GM12875 (cell line): ENCODE measurements at regions not wholly inside any gene's neighbourhood (a gene's known extent, or its start where the extent isn't known, plus 50 kb on each side); places are given as distances from the start of the nearest gene placed in this dataset.

Experiments
- H3K4me3 ChIP-seq: one replicate; pipeline ENCODE4 v1.5.1; 2011; ENCODE audit warnings: low read depth, low read length, control low read depth
- CTCF ChIP-seq: IDR thresholded peaks from 2 replicates; pipeline ENCODE4 v1.5.1; 2011; ENCODE audit warnings: low read depth, mild to moderate bottlenecking, control low read depth, inconsistent platforms, low read length, moderate library complexity, borderline replicate concordance; ENCODE audit not compliant: insufficient read depth

GRCh38 chr1:199687321-199687720 lies 340.2 kb upstream of the NR5A2 start:
- no peak for TF ChIP-seq CTCF
- H3K4me3 ChIP-seq: no peak overlapping the region

- TF ChIP-seq CTCF: no peak
Measured at GRCh38 chr1:199688133-199688676, 339.3 kb upstream of the NR5A2 start.

GRCh38 chr1:199688774-199689173 lies 338.7 kb upstream of the NR5A2 start:
- H3K4me3 ChIP-seq: no peak overlapping the region
- no peak for TF ChIP-seq CTCF

More at GRCh38 chr1:199688133-199688676, 339.3 kb upstream of the NR5A2 start:
- no peak overlapping the region for H3K4me3 ChIP-seq

GRCh38 chr1:199690496-199690895 lies 337.0 kb upstream of the NR5A2 start:
- TF ChIP-seq CTCF: no peak
- H3K4me3 ChIP-seq: no peak overlapping the region

- H3K4me3 ChIP-seq: no peak overlapping the region
- no peak for TF ChIP-seq CTCF
Measured at GRCh38 chr1:199691540-199691939, 336.0 kb upstream of the NR5A2 start.

GRCh38 chr1:199693724-199694123 lies 333.8 kb upstream of the NR5A2 start:
- TF ChIP-seq CTCF: no peak

GRCh38 chr1:199696225-199696624 lies 331.3 kb upstream of the NR5A2 start:
- H3K4me3 ChIP-seq: no peak overlapping the region
- no peak for TF ChIP-seq CTCF

More at GRCh38 chr1:199693724-199694123, 333.8 kb upstream of the NR5A2 start:
- no peak overlapping the region for H3K4me3 ChIP-seq
